Uterus (tissue), 3 donors: ENCODE measurements at regions not wholly inside any gene's neighbourhood (a gene's known extent, or its start where the extent isn't known, plus 50 kb on each side); places are given as distances from the start of the nearest gene placed in this dataset.

Source experiments
- DNase-seq, 2 donors: peaks; one replicate each; pipeline ENCODE4 v3.0.0-alpha.2; 2019 to 2020
- H3K27ac ChIP-seq, 2 donors: fragments of 200-600 bp; sonication (generic); 1 replicate in 1 of 2; 2 replicates in 1 of 2; pipeline ENCODE4 v1.5.1; 2016 to 2018
- H3K27me3 ChIP-seq, 2 donors: fragments of 200-600 bp; sonication (generic); one replicate each; pipeline ENCODE4 v1.5.1; 2018 to 2019; ENCODE audit warnings: control low read depth in 1 of 2
- H3K36me3 ChIP-seq, 2 donors: fragments of 200-600 bp; sonication (generic); one replicate each; pipeline ENCODE4 v1.5.1; 2019; ENCODE audit warnings: control low read depth in 1 of 2
- H3K4me1 ChIP-seq, 2 donors: fragments of 200-600 bp; sonication (generic); one replicate each; pipeline ENCODE4 v1.5.1; 2018 to 2019; ENCODE audit warnings: control low read depth in 1 of 2
- H3K4me3 ChIP-seq, 2 donors: fragments of 200-600 bp; sonication (generic); 1 replicate in 1 of 2; 2 replicates in 1 of 2; pipeline ENCODE4 v1.5.1; 2018 to 2019; ENCODE audit warnings: mild to moderate bottlenecking in 1 of 2
- H3K9me3 ChIP-seq, 2 donors: fragments of 200-600 bp; sonication (generic); one replicate each; pipeline ENCODE4 v1.5.1; 2019; ENCODE audit warnings: control low read depth in 1 of 2
- CTCF ChIP-seq, 4 experiments: fragments of 200-600 bp in 2 of 4; fragments of 450-650 bp in 2 of 4; sonication (generic) in 2 of 4; IDR thresholded peaks; one replicate each; pipeline ENCODE4 v1.5.1; 2016 to 2019; ENCODE audit warnings: antibody characterized with exemption in 4 of 4, mild to moderate bottlenecking in 2 of 4, moderate library complexity in 1 of 4
- POLR2A ChIP-seq, 2 donors: fragments of 450-650 bp; IDR thresholded peaks; one replicate each; pipeline ENCODE4 v1.6.1; 2016; ENCODE audit warnings: antibody characterized with exemption in 2 of 2, mild to moderate bottlenecking in 1 of 2, moderate library complexity in 1 of 2
- intact Hi-C: fragments of 100-400 bp; cut with DNase I; formaldehyde crosslinking; loops from one replicate; pipeline ENCODE4 v1.15.1; 2023; ENCODE audit warnings: low total_unique reads
- donor health status: DM: yes; HTN: yes; CAD: no.

DNA sequence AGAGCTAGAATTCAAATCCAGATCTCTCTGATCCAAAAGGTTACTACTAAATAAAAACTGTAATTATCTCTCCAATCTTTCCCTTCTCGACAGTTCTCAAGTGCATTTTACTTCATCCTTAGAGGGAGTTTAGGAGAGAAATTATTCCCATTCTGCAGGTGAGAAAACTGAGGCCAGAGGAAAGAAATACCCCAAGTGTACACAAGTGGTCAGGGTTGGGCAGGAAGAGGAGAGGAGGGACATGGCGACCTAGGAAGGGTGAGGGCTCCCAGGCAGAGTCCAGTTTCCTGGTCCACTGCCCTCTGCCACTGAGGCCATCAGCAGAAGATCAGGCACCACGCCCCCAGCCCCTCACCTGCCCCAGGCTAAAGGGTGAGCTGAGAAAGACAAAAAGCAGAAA is 127.1 kb upstream of the RUNX3 start:
- intact Hi-C loops, result no loop called here
- Histone ChIP-seq H3K4me1 (no peaks in the 10 kb centered on the region), H3K27ac (no peak overlapping the region), H3K4me3 (no peak overlapping the region), H3K36me3 (no peaks in the 10 kb centered on the region), H3K27me3 (no peaks in the 10 kb centered on the region), H3K9me3 (no peaks in the 10 kb centered on the region)
- DNase-seq, result no peak
- TF ChIP-seq POLR2A (IDR thresholded peaks at IDR 0.05), result no peak
- no peak for TF ChIP-seq CTCF (IDR thresholded peaks at IDR 0.05)

- no peak for DNase-seq
- no peaks in the 10 kb centered on the region for H3K4me1 ChIP-seq
- intact Hi-C loops, result no loop called here
- H3K9me3 ChIP-seq, result no peaks in the 10 kb centered on the region
- no peak overlapping the region for H3K4me3 ChIP-seq
- H3K27me3 ChIP-seq, result no peaks in the 10 kb centered on the region
- no peak for TF ChIP-seq POLR2A (IDR thresholded peaks at IDR 0.05)
- TF ChIP-seq CTCF (IDR thresholded peaks at IDR 0.05), result no peak
- H3K27ac ChIP-seq, result no peak overlapping the region
- no peaks in the 10 kb centered on the region for H3K36me3 ChIP-seq
These were observed 126.5 kb upstream of the RUNX3 start for GRCh38 chr1:25056536-25056935.

- DNase-seq, result no peak
- no peaks in the 10 kb centered on the region for H3K4me1 ChIP-seq
- H3K27me3 ChIP-seq, result no peaks in the 10 kb centered on the region
- intact Hi-C loops, result no loop called here
- TF ChIP-seq CTCF (IDR thresholded peaks at IDR 0.05) (no peak), POLR2A (IDR thresholded peaks at IDR 0.05) (no peak)
- H3K9me3 ChIP-seq, result no peaks in the 10 kb centered on the region
- no peaks in the 10 kb centered on the region for H3K36me3 ChIP-seq
- no peak overlapping the region for H3K27ac ChIP-seq
- H3K4me3 ChIP-seq, result no peak overlapping the region
These were observed 125.9 kb upstream of the RUNX3 start for GRCh38 chr1:25055961-25056360.

DNA sequence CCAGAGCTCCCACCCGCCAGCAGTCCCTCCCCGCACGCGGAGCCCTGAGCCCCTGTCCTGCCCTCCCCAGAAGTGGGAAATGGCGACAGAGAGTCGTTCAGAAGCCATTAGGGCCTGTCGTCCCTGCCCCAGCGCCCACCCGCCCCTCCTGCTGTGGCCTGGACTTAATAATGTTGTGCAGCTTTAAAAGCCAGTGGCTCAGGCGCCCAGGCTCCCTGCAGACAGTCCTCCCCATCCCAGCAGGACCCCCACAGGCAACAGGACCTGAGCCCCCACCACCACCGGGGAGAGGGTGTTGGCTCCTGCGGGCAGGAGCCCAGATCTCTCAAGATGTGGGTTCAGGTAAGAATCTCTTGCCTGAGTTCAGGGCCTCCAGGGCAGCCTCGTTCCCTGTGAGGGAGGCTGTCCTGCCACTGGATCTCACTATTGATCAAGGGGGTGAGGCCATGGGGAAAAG is 125.3 kb upstream of the RUNX3 start:
- Histone ChIP-seq H3K4me3 (no peak overlapping the region), H3K9me3 (no peaks in the 10 kb centered on the region), H3K36me3 (no peaks in the 10 kb centered on the region), H3K27me3 (no peaks in the 10 kb centered on the region), H3K4me1 (no peaks in the 10 kb centered on the region), H3K27ac (no peak overlapping the region)
- DNase-seq, result no peak
- intact Hi-C loops, result no loop called here
- TF ChIP-seq CTCF (IDR thresholded peaks at IDR 0.05) (no peak), POLR2A (IDR thresholded peaks at IDR 0.05) (no peak)

DNA sequence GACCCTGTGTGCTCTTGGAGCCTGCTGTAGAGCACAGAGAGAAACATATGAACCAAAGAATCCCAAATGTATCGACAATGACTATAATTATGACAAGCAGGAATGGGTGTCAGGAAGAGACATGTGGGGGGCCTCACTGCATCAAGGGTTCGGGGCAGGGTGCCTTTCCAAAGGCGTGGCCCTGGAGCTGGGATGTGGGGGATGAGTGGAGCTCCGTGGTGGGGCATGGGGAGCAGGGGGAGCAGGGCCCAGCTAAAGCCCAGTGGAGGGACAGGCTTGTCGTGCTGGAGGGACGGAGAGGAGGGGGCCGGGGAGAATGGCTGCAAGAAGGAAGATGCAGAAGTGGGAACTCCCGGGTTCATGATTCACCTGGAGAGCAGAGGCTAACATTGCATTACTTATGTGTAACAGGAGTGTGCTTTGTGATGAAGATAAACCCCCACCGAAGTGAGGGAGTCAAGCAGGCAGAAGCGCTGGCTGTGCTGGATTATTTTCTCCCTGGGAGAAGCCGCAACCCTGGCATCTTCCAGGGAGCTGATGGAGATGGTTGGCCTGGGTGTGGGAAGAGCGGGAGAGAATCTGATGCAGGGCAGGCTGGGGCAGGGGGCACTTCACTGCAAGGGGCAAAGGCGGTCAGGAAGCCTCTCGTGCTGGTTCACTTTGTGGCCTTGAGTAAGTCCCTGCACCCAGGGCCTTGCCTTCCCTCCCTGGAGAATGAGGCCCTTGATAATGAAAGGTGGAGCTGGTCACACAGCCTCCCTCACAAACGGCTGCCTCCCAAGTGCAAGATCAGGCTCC is 124.6 kb upstream of the RUNX3 start:
- H3K4me1 ChIP-seq, result no peaks in the 10 kb centered on the region
- H3K27ac ChIP-seq, result no peak overlapping the region
- H3K9me3 ChIP-seq, result no peaks in the 10 kb centered on the region
- H3K27me3 ChIP-seq, result no peaks in the 10 kb centered on the region
- no peaks in the 10 kb centered on the region for H3K36me3 ChIP-seq
- H3K4me3 ChIP-seq, result no peak overlapping the region
- intact Hi-C loops, result no loop called here
- no peak for DNase-seq
- no peak for TF ChIP-seq CTCF (IDR thresholded peaks at IDR 0.05)
- TF ChIP-seq POLR2A (IDR thresholded peaks at IDR 0.05), result no peak
